ENCODE measurements at regions not wholly inside any gene's neighbourhood (a gene's known extent, or its start where the extent isn't known, plus 50 kb on each side); places are given as distances from the start of the nearest gene placed in this dataset.

GRCh38 chr1:5711079-5711478, 281.1 kb downstream of the NPHP4 start:
- DNase-seq = no peak

- DNase-seq = no peak
These were observed 282.2 kb downstream of the NPHP4 start for GRCh38 chr1:5709976-5710375.

- no peak for DNase-seq
These were observed 282.7 kb downstream of the NPHP4 start for GRCh38 chr1:5709461-5709975.

GRCh38 chr1:5708346-5709245, 283.6 kb downstream of the NPHP4 start:
- no peak for DNase-seq

GRCh38 chr1:5707566-5708345, 284.5 kb downstream of the NPHP4 start:
- no peak for DNase-seq

DNA sequence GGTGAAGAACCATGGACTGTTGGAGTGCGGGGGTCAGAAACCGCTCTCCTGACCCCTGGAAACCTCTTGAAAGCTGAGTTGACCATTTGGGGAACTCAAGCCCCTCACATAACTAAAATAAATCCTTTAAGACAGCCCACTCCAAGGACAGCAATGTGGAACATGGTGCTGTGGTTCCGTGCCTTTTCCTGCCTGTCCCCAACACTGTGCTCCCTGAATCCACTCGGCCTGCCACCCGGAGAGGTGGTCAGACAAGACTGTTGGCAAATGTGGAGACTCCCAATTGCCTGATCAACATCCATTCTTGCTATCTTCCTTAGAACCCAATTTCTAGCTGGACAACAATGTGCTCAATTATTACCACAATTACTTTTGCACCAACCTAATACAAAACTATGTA, 286.0 kb downstream of the NPHP4 start:
- DNase-seq = no peak

- DNase-seq = no peak
These were observed 286.5 kb downstream of the NPHP4 start for GRCh38 chr1:5705751-5706150.

DNA sequence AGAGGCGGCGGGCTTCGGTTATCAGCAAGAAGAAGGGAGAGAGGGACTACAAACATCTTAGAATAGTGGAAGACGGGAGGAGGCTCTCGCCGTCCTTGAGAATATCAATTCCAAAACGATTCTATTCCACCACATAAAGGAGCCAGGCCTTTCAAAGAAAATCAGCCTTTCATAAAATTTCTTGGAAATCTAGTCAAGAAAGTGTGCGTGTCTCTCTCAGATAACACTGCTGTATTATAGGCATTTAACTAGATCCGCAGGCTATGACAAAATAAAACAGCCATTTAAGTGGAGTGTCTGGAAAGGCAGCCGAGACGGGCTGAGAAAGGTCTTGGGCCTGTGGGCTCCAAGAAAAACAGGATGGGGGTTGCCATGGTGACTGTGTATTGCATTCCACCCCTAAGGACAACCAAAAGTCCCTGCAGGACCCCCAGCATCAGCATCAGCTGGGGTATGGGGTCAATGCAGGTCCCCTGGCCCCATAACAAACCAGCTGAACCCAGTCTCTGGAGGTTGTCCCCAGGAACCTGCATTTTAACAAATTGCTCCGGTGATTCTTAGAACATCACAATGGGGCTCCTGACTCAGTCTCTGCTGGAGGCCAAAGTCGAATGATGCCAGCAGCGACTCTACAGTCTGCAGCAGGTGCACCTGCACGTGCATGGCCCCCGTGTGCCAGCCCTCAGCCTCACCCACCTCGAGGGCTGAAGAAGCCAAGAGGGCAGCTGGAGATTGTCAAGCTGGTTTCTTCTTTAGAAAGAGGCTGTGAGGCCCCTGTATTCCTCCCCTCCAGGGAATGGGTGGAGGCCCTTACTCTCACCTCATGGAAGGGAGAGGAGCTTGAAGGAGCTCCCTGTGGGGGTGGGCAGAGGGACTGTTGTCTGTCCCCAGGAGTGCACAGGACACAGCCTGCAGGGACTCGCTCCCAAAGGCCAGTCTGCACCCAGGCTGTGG, 287.4 kb downstream of the NPHP4 start:
- DNase-seq = peak; percentile 47

DNA sequence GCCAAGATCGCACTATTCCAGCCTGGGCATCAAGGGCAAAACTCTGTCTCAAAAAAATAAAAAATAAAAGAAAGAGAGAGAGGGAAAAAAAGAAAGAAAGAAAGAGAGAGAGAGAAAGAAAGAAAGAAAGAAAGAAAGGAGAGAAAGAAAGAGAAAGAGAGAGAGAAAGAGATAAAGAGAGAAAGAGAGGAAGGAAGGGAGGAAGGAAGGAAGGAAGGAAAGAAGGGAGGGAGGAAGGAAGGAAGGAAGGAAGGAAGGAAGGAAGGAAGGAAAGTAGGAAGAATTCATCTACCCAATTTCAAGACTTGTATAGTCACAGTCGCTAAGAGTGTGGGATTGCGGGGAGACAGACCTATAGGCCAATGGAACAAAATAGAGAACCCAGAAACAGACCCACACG, 290.6 kb downstream of the NPHP4 start:
- no peak for DNase-seq

DNA sequence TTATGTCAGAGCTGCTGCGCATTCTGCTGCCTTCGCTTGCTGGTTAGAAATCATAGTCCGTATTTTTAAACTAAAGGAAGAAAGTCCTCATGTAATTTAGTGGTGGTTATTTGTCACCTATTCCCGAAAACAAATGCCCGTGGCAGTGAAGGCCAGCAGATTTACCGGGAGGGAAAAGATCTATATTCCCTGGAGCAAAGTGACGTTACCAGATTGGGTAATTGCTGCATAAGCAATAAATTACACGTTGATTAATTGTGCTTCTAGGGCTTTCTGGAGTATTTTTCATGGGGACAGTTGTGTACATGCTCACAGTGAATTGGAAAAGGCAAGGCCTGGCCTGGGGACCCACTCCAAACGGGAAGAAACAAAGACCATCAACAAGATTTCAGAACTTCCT, 298.7 kb downstream of the NPHP4 start:
- DNase-seq = no peak

- DNase-seq = no peak
These were observed 299.6 kb downstream of the NPHP4 start for GRCh38 chr1:5692664-5693063.

DNA sequence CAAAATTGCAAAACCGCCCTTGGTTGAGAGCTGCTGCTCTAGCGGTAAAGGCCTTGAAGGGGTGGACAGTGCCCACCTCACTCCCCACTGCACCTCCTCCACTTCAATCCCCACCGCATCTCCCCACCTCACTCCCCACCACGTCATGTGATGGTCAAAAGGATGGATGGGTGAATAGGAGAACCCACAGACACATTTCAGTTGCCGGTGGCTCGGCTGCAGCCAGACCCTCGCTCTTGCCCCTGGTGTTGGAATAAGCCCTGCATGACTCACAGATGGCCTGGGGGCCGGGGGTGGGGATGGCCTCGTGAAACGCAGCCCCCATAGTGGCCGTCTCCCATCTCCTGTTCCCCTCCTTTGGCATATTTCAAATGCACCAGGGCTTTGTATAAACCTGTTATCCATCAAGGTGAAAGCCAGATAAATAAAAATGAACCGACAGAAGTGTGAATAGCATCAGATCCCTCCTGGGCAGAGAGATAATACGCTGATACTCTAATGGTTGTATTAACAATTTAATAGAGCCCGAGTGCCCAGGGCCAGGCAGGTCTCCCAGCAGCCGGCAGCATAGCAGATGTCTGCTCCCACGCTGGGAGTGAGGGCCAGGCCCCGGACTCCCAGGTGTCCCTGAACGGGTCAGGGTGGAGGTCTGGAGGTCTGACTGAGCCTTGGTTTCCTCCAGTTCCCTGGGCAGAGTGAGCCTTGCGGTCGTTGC, 300.3 kb downstream of the NPHP4 start:
- DNase-seq = no peak

GRCh38 chr1:5690898-5691297, 301.3 kb downstream of the NPHP4 start:
- no peak for DNase-seq

GRCh38 chr1:5690291-5690690, 301.9 kb downstream of the NPHP4 start:
- no peak for DNase-seq

DNA sequence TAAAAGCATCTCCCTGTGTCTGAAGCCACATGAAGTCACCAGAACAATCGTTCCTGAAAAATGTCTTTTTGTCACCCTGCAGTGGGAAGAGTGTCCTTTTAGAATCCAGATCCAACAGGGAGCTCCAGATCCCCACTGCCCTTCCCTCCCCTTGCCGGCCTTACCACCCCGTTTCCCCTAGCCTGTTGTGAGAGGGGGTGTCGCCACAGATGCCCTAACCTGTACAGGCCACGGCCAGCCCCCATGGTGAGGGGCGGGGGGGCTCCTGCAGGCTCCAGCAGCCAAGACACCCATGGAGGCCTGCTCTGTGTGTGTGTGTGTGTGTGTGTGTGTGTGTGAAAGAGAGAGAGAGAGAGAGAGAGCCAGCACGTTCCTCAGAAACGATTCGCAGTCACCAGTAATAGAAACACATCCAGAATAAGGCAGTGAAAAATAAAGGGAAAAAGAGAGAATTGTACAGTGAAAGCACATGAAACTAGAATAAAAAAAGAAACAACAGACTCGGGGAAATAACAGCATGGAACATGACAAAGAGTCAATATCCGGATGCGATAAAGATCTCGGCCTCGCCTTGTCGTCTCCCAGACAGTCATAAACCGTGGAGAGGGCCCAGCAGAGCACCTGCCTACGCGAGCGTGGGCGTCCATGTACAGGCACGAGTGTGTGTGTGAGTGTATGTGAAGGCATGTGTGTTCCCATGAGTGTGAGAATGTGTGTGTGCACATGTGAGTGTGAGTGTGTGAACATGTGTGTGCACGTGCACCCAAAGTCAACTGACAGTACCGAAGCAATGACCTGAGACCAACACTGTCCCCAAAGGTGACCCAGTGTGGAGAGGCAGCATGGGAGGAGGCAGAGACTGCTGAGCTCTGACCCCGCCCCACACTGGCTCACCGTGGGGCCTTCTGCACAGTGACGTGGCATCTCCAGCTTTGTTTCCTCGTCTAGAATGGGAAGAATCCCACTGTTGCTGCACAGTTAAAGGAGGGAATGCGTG, 303.8 kb downstream of the NPHP4 start:
- no peak for DNase-seq

- DNase-seq = no peak
These were observed 305.1 kb downstream of the NPHP4 start for GRCh38 chr1:5686925-5687706.

DNA sequence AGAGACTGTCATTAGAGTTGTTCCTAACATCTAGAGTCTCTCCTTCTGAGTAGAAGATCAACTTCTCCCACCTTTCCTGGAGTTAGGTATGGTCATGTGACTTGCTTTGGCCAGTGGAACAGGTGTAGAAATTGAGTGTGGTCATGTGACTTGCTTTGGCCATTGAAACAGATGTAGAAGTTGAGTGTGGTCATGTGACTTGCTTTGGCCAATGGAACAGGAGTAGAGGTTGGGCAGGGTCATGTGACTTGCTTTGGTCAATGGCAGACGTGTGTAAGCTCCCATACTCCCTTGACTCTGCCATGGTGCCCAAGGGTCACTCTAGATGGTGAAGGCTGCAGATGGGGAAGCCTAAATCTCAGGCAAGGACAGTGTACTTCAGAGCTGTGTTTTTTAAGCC, 306.0 kb downstream of the NPHP4 start:
- no peak for DNase-seq

DNA sequence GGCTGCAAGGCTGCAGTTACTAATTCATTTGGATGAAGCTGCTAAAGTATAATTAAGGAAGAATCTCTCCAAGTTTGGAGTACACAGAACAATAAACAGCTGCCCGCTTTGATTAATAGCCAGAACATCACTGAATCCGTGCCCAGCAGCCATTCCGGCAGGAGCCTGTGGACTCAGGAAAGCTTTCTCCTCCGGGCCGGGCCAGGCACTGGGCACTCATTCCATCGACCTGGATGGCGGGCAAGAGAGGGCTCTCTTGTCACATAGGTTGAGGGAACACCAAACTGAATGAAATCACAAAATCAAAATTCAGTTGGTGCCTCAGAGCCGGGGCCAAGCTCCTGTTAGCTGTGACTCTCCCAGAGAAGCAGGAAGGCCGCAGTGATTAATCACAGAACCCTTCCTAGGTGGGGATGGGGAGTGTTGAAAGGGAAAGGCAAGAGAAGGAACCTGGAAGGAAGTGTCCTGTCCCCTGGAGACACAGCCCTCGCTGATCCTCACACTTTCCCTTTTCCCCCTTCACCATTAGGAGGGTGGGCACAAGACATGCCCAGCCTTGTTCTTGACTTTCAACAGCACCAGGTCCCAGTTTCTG, 306.7 kb downstream of the NPHP4 start:
- no peak for DNase-seq

DNA sequence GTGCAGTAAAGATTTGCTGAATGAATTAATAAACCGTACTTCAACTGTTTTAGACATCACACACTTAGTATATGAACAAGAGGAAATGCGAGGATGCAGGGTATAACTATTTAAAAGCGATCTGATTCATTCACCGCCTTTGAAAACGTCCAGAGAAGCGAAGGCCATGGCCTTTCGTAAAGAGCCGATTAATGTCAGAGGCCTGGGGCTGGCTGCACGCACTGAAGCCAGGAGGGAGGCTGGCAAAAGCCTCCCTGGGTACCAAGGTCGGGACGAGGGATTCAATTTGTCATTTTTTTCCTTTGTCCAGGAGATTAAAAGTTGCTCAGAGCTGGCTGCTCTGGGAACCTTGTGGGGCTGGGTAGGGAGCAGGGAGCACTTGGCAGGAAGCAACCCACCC, 307.4 kb downstream of the NPHP4 start:
- no peak for DNase-seq

- DNase-seq = no peak
These were observed 308.8 kb downstream of the NPHP4 start for GRCh38 chr1:5683446-5683845.

All from OCI-M1 (cell line).